Activated CD4-positive, alpha-beta T cell treated with anti-CD3 and anti-CD28 coated beads, Interleukin-10, Interleukin-2, amounts not matched to agents 100 ng/mL and 50 ng/mL, durations not matched to agents 16 hours and 8 hours (primary cell): ENCODE measurements at regions not wholly inside any gene's neighbourhood (a gene's known extent, or its start where the extent isn't known, plus 50 kb on each side); places are given as distances from the start of the nearest gene placed in this dataset.

ENCODE experiments used
- DNase-seq: peaks from one replicate; pipeline ENCODE4 v3.0.0-alpha.2; 2020

DNA sequence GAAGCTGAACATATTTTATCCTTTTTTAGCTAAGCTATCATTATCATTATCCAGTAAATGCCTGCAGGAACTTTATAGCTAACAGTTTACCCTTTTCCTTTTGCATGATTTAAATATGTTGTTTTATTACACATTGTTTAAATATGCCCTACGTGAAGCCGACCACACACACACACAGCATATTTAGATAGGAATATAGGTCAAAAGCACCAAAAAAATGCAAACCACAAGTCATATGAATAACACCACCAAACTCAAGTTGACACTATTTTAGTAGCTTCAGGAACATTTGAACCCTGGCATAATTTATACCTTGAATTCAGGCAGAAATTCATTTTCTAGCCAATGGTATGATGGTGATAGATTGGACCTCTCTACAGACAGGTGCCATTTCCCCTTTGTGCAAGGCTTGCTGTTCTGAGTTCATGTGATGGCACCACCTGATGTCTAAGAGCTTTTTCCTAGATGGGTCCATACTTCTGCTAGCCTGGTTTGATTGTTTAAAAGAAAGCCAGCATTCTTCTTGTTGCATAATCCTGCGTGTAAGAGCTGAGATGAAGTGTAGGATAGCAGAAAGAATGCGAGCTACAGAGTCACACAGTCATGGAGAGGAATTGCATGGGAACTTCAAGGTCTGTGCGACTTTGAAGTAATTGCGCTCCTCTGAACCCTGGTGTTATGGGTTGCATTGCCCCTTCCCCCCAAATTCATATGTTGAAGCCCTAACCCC lies 454.8 kb upstream of the SOX5 start:
- DNase-seq, result no peak

DNA sequence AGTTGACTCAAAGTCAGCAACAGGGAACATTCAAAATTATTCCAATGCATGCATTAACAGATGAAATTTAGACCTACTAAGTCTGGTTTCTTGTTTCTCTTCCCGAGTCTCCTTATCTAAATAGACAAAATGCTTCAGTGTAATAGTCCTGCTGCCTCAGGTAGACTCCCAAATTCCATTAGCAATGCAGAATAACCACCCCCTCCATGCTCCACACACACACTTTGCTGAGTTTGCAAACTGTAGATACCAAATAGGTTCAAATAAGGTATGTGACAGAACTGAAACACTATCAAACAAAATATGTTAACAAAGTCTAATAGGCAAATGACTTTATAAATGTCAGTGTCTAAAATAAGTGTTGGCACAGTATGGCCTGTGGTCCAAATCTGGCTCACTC lies 451.1 kb upstream of the SOX5 start:
- DNase-seq, result no peak

DNA sequence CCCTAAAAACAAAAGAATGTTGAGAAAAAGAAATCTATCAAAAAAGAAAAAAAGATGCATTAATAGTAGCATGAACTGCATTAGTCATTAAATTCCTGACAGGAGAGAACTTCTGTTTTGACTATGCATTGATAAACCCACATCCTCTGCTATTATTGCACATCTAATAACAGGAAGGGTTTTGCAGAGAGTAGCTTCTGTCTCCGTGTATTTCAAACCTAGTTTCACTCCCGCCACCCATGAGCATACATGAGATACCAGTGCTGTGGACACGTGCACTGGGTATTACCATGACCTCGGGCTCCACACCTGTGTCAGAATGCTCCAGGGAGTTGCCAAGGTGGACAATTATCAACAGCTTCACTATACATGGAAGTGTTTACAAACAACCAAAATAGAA lies 449.1 kb upstream of the SOX5 start:
- peak; percentile 1 for DNase-seq

DNA sequence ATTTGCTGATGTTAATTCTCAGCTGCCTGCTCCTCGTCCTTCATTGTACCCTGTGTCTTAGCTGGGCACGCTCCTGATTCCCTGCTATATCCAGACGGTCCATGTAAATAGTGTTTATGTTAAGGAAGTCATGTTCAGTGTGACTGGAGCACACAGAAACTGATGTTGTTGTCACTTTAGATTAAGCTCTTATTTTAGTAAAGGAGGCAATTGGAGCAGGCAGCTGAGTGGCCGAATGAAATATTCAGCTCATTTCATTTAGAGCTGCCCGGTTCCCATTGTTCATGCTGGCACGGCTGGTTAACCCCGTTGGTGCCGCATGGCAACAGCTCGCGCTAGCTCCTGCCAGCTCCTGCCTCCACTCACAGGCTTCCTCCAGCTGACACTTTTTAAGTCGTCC lies 446.8 kb upstream of the SOX5 start:
- DNase-seq, result no peak

DNA sequence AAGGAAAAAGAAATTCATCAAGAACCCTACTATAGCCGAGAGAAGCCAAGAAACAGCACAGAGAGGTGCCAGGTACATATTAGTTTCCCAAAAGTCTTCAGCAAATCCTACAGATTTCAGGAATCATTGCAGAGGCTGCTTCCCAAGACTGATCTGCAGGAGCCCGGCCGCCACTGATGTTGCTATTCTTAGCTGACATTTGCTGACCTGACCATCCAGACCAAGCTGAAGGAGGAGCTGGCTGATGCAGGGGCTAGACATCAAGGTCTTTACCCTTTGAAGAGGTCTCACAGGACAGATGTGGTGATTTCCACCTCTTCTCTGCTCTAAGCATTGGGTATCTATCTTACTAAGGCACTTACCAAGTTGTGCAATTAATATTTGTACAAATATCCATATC lies 444.8 kb upstream of the SOX5 start:
- DNase-seq, result no peak

GRCh38 chr12:24393071-24393470 lies 443.6 kb upstream of the SOX5 start:
- DNase-seq, result no peak

DNA sequence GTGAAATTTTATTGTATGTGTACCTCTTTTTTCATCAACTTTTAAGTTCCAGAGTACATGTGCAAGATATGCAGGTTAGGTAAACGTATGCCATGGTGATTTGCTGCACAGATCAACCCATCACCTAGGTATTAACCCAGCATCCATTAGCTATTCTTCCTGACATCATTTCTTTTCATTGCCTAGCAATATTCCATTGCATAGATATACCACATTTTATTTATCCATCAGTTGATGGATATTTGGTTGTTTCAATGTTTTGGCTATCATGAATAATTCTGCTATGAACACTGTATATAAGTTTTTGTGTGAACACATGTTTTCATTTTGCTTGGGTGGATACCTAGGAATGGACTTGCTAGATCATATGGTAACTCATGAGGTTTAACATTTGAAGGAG lies 439.9 kb upstream of the SOX5 start:
- no peak for DNase-seq

- DNase-seq, result no peak
Observed at GRCh38 chr12:24387381-24387780, 437.9 kb upstream of the SOX5 start.

GRCh38 chr12:24386836-24387235 lies 437.4 kb upstream of the SOX5 start:
- no peak for DNase-seq

GRCh38 chr12:24381790-24382189 lies 432.3 kb upstream of the SOX5 start:
- no peak for DNase-seq

DNA sequence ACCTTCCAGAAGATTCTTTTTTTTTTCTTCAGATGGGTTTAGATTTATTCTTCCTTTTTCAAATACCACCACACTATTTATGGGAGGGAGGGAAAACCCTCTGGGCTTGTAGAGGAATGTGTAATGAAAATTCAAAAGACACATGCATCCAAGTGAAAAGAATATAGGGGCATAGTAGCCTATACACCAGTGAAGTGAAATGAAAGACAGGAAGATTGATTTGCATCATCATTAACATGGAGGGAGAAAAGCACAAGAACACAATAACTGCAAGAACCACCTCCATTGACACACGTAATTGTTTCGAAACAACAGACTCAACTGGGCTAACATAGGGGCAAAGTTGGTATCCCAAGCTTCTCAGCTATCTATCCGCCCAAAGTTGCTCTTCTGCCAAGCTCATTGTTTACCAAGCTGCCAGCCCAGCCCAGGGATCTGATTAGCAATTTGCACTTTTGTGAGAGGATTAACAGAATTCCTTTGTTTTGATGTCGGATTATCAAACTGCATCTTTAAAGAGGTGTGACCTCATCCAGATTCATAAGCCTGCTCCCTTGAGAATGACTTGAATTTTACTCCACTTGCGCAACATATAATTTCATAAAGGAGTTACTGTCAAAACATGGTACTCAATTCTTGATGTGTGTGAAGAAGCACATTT lies 430.5 kb upstream of the SOX5 start:
- DNase-seq, result no peak

DNA sequence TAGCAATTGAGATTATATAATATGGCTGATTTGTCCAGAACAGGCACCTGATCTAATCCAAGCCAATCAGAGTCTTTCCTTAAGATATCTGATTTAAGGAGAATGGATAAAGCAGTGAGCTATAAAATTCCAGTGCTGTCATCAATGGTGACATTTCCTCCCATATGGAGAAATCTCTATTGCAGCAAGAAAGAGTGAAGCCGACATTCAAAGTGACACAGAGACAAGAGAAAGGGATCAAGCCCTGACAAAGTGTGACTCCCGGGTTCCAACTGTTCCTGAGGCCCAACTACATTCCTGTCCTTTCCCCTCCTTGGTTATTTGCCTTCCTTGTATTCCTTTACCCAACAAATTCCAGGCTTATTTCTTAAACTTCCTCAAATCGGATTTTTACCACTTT lies 430.0 kb upstream of the SOX5 start:
- no peak for DNase-seq

DNA sequence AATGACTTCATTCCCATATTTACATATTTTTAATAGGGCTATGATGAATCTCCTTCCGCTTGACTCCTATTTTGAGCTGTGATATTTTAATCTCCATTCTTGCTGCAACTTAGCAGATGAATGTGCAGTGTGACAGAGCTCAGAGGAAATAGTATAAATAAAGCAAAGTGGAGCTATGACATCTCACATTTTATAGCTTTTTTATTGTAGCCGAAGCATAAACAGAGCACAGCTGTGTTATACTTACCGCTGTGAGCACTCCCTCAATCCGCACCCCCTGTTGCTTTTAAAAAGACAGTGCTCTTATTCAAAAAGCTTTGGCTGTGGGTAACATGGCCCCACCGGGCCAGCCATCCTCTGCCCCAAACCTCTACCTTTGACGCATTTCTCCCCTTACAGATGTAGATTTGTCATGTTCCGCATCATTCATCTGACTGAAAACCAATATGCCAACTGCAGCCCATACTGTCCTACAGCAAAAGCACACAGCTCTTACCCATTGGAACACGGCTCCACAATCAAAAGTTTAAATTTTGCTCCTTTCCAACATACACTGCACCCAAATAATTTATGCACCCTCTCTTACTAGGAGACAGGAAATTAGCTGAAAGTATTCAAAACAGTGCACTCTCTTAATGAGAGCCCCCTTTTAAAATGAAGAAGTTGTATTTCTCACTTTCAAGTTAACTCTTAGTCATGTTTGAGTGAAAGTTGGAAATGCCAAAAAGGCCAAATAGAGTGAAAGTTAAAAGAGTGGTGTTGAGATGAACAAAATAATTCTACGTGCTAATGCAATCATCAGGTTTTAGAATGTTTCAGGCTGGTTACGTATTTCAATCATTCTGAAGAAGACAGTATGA lies 429.3 kb upstream of the SOX5 start:
- no peak for DNase-seq

DNA sequence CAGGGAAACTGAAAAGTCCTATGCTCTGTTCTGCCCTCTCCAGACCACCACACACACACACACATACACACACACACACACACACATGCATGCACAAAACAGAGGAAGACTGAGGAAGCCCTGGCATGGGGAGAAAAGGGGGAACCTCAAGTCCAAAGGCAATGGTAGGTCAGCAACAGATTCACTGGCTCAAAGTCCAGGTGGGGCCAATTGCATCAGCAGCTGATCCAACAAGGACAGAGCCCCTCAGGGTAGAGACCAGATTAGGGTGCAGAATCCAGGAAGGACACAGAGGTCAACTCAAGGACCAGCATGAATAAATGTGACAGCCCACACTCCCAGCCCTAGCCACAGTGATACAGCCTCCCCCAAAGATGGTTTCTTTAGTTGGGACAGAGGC lies 425.0 kb upstream of the SOX5 start:
- DNase-seq, result no peak

DNA sequence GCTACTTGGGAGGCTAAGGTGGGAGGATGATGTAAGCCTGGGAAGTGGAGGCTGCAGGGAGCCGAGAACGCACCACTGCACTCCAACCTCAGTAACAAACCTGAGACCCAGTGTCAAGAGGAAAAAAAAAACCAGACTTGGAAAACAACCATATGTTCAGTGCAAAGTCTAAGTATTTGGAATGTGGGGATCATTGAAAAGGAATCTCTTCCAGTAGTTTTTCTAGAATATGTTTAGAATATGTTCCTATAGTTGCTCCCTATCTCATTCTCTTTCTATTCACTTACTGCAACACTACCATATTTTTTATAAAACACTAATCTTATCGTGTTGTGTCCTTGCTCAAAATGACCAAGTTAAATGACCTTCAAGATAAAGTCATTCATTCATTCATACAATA lies 423.5 kb upstream of the SOX5 start:
- no peak for DNase-seq

DNA sequence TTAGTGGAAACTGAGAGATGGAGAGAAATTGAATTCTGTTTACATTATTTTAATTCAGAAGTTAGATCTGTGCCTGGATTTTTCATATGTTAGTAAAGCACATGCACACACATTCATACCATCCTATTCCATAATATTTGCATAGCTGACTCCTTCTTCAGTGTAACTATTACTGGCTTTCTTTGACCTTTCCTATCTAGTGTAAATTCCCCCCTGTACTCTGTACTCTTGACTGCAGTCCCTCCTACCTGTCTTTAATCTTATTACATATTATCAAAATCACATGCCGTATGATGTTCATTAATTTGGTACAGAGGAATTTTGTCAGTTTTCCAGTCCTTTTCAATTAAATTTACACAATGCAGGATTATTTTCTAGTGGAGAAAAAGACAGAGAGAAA lies 417.0 kb upstream of the SOX5 start:
- no peak for DNase-seq

- no peak for DNase-seq
Observed at GRCh38 chr12:24364921-24365320, 415.5 kb upstream of the SOX5 start.

- DNase-seq, result no peak
Observed at GRCh38 chr12:24363177-24363754, 413.8 kb upstream of the SOX5 start.

DNA sequence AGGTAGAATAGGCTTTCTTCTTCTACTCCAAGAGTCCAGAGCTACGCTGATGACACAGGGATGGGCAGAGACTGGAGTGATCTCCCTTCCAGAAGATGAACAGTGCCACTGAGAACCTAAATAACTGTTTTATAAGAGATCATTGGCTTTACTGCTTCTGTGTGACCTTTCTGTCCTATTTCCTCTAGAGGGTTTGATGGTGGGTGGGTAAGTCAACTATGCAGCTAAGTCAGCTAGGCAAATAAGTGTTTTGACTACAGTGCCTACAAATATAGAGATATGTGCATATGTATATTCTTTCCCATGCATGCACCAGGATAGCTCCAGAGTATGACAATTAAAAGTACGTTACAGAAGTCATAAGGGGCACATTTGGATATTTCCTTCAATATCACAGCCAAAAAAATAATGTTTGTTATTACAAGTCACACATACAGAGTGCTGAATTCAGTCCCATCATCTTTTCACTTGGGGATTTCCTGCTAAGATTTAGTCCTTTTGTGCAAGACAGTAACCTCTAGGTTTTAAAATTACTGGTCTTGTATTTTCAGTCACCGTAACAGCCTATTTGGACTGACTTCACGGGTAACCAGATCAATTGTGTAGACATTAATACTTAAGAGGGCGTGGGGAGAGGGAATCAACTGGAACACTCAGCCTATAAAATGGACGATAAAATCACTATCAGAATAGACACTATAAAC lies 412.6 kb upstream of the SOX5 start:
- no peak for DNase-seq

- no peak for DNase-seq
Observed at GRCh38 chr12:24360907-24361306, 411.4 kb upstream of the SOX5 start.

- no peak for DNase-seq
Observed at GRCh38 chr12:24360461-24360860, 411.0 kb upstream of the SOX5 start.

- no peak for DNase-seq
Observed at GRCh38 chr12:24360057-24360456, 410.6 kb upstream of the SOX5 start.

- no peak for DNase-seq
Observed at GRCh38 chr12:24359418-24359817, 409.9 kb upstream of the SOX5 start.
